GM19239 (cell line): ENCODE measurements at regions not wholly inside any gene's neighbourhood (a gene's known extent, or its start where the extent isn't known, plus 50 kb on each side); places are given as distances from the start of the nearest gene placed in this dataset.
"Not testable (repeated sequence)": the region's sequence is repeated elsewhere in the genome, so short reads cannot be mapped to it uniquely, and the experiment has no call there.

ENCODE experiments used
- DNase-seq: peaks from one replicate; pipeline ENCODE4 v3.0.0; 2011; ENCODE audit warnings: low spot score; ENCODE audit not compliant: insufficient read length
- FAIRE-seq: peaks from 2 replicates; lab custom pipeline; 2011; peaks lifted over from hg19 to GRCh38; lab: Jason Lieb, UNC

DNA sequence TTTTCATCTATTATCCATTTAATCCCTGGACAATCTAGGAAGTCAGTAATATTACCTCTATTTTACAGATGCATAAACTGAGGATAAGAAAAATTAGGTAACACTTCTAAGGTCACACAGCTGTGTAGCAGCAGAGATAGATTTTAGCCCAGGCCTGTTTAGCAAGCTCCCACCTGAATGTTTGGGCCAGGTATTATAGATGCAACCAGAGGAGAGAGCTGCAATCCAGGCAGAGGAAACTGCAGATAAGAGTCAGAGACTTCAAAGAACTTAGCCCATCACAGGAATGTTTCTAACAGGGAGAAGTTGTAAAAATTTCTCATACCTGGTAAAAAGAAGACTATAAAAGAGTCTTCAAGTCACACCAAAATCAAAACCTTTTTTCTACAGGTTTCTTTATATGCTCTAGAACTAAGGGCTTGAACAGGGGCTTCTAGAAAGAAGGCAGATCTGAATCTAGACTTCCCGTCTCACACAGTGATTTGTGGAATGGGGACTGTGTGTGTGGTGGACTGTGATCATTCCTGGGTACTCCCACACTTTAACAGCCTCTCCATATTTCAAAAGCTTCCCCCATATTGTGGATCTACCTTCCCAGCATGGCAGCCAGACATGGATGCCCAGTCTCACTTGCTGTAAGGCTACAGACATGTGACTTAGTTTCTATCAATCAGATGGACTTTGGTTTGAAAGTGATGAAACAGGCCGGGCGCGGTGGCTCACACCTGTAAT is 128.7 kb downstream of the TLR5 start:
- DNase-seq = no peak
- no peak for FAIRE-seq

DNA sequence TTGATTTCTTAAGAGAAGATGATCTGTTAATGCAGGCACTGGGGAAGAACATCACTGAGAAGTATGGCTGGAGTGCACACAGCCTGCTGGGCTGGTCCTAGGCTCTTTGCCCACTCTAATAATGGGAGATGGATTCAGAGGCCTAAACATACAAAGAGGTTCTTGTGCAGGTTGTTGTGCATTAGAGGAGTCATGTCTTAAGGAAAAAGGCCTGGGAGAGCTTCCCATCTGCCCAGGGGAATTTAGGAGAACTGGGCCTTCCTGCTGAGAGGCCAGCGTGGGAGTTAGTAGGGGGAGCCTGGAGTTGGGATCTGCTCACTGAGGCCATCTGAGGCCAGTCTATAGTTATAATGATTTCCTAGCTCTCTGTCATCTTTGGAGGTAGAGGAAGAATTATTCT is 126.7 kb downstream of the TLR5 start:
- DNase-seq = no peak
- FAIRE-seq = no peak

DNA sequence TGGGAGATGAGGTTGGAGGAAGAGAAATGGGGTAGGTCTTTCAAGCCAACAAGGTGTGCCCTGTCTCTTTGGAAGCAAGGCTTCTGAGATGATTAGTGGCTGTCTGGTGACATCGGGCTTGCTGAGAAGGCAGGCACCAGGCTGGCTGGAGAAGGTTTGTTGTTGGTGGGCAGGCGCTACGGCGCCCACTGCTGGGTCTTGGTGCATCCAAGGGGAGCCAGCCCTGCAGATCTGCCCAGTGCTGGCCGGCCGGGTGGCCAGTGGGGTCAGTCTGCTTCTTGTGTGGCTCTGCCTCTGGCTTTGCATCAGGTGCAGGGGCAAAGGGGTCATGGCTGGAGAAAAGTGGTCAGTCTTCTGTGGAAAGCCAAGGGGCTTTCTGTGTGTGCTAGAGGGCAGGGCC is 126.2 kb downstream of the TLR5 start:
- DNase-seq (no peak), FAIRE-seq (no peak)

DNA sequence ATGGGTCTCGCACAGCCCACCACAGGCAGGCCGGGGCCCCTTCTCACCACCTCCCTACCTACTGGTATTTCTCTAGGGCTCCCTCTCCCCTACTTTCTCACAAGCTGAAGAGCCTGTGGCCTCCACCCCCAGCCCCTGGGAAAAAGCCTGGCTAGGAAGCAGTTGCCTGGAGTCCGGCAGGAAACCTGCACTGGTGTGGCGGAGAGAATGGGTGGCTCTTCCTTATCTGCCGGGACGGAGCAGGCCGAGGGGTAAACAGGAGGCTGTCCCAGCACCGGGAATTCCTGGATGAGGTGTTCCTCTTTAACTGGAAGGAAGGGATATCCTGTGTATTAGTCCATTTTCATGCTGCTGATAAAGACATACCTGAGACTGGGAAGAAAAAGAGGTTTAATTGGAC is 125.8 kb downstream of the TLR5 start:
- DNase-seq (no peak), FAIRE-seq (no peak)

DNA sequence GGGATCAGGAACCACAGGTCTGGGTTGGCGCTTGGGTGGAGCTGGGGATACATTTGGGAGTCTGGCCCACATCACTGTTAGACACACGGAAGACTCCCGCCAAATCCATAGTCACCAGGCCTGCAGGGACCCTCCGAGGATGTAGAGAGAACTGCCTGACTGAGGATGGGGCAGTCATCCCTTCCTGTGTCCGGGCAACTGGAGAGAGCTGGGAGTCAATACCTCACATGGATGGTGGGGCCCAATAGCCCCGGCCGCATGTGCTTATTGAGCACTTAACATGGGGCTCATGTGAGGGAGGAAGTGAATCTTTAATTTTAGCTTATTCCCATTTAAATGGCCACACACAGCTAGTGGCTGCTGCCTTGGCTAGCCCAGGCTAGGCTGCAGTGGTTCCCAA is 124.5 kb downstream of the TLR5 start:
- no peak for DNase-seq
- FAIRE-seq = no peak

DNA sequence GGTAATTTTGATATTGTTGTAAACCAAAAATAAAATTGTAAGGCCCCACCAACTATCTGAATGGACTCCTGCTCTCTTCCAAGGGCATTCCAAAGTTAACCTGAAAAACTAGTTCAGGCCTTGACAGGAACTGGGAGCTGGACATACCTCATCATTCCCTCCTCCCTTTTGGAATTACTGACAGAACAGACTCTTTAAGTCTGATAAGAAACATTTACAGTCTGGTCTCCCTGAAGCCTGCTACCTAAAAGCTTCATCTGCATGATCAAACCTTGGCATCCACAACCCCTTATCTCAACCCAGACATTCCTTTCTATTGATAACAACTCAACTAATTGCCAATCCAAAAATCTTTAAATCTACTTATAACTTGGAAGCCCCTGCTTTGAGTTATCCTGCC is 123.8 kb downstream of the TLR5 start:
- FAIRE-seq (no peak), DNase-seq (no peak)

DNA sequence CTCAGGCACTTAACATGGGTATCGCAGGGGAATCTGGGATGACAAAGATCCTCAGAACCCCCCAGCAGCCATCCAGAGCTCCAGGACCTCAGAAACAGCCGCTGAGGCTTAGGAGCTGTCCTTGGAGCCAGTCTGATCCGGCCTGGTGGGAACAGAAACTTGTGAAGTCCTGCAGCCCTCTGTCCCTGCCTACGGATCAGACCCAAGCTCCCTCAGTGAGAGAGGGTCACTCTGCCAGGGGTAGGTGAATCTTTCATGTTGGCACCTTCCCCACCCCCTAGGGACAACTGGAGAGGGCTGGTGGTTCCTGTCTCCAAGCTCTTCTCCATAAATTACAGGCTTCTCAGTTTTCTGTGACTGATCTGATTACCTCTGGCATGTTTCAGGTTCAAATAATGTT is 122.3 kb downstream of the TLR5 start:
- DNase-seq (no peak), FAIRE-seq (no peak)

DNA sequence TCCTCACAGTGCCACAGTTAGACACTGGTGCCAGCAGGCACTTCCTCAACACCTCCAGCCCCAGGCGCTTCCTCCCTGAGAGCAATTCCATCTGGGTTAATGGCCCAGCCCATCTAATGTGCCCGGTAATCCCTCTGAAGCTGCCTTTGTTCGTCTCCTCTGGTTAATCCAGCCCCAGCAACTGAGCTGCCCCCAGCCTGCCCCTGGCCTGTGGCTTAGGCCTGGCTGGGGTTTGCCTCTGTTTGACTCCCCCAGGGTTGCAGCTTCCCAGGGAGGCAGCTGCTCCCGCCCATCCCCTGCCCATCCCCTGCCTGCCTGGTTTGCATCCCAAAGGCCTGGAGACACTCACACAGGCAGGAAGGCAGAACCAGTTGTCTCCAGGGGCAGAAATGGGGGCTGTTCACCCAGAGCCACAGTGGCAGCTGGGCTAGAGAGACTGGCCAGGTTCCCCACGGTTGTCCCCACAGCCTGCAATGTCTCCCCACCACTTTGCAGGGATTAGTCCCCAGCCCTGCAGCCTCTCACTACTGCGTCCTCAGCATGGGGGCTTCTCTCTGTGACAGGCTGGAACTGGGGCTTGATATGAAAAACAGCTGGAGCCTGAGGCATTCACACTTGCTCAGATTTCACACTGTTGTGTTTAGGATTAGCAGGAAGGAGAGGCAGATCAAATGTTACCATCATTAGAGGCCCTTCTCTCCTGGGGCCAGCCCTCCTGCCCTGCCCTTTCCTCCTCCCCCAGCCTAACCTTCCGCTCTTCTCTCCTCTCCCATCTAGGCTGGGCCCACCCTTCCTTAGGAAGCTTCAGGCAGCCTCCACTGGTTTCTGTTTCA is 120.2 kb downstream of the TLR5 start:
- no peak for DNase-seq
- FAIRE-seq = no peak

DNA sequence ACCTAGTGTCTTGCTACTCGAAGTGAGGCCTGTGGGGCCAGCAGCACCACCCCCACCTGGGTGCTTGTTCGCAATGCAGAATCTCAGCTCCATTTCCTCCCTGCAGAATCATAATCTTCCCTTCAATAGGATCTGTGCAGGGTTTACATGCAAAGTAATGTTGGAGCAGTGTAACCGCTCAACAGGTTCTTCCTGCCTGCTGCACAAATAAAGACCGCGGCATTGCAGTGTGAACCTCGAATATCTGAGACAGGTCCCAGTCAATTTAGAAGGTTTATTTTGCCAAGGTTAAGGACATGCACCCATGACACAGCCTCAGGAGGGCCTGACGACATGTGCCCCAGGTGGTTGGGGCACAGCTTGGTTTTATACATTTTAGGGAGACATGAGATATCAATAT is 119.2 kb downstream of the TLR5 start:
- DNase-seq (no peak), FAIRE-seq (no peak)

DNA sequence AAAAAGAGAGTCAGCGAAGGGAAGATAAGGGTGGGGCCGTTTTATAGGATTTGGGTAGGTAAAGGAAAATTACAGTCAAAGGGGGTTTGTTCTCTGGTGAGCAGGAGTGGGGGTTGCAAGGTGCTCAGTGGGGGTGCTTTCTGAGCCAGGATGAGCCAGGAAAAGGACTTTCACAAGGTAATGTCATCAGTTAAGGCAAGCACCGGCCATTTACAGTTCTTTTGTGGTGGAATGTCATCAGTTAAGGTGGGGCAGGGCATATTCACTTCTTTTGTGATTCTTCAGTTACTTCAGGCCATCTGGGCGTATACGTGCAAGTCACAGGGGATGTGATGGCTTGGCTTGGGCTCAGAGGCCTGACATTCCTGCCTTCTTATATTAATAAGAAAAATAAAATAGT is 118.6 kb downstream of the TLR5 start:
- not testable (repeated sequence) for FAIRE-seq, DNase-seq

DNA sequence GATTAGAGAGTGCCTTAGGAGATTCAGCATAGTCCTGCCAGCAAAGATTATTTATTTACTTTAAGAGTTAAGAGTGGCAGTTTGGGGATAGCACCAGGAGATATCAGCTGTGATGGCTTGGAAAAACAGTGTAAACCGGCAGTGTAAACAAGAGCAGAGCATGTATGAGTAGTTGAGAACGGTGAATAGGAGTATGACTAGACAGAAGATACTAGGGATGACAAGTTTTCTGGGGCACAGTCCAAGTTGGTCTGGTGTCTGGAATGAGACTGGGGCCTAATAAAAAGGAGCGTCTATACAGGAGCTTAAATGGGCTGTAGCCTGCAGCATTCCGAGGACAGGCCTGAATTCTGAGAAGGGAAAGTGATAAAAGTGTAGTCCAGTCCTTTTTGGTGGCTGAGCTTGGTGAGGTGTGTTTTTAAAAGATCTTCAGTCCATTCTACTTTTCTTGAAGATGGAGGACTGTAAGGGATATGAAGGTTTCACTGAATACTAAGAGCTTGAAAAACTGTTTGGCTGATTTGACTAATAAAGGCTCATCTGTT is 117.8 kb downstream of the TLR5 start:
- not testable (repeated sequence) for DNase-seq, FAIRE-seq

DNA sequence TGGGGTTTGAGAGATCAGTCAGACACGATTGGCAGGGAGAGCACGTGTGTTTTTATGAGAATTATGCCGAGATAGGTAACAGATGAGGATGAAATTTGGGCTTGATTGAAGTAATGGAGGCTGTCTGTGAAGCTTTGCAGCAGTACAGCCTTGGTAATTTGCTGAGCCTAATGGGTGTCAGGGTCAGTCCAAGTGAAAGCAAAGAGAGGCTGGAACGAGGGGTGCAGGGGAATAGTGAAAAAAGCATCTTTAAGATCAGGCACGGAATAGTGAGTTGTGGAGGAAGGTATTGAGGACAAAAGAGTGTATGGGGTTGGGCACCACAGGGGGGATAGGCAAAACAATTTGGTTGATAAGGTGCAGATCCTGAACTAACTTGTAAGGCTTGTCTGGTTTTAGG is 116.4 kb downstream of the TLR5 start:
- not testable (repeated sequence) for DNase-seq, FAIRE-seq

DNA sequence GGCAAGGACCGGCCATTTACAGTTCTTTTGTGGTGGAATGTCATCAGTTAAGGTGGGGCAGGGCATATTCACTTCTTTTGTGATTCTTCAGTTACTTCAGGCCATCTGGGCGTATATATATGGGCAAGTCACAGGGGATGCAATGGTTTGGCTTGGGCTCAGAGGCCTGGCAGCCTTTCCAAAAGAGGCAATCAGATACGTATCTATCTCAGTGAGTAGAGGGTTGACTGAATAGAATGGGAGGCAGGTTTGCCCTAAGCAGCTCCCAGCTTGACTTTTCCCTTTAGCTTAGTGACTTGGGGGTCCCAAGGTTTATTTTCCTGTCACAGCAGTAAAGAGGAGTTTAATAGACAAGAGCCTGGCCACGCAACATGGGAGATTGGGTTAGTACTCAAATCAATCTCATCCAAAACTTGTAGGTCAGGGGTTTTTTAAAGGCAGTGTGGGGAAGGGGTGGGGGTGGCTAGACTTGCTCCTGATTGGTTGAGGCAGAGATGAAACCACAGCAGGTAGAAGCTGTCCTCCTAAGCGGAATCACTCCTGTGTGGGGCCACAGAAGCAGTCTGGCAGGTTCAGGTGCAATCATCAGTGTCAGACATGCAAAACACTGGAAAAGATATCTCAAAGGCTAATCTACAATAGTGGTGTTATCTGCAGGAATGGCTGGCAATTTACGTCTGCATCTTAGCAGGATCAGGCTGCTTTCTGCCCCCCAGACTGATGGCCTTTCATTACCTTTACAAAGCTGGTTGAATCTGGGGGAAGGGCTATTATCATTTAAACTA is 112.9 kb downstream of the TLR5 start:
- FAIRE-seq = no peak
- DNase-seq = no peak

DNA sequence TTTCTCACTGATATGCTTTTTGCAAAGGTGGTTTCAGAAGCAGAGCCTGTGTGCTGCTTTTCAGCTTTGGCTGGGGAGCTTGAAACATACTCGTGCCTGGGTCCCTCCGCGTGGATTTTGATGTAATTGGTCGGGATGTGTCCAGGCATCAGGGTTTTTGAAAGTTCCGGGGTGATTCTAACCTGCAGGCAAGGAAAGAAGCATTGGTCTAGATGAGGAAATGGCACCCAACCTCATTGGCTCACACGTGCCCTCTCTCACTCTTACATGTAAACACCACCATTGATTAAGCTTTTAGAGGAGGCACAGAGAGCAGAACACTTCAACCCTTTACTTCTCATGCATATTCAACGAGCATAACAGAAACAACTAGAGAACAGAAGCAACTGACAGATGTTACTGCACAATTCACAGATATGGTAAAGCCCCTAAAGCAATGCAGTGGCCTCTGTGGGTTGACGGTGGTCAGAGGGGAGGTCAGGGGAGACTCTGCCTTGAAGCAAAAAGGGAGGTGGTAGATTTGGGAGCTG is 112.1 kb downstream of the TLR5 start:
- FAIRE-seq = no peak
- DNase-seq = no peak

DNA sequence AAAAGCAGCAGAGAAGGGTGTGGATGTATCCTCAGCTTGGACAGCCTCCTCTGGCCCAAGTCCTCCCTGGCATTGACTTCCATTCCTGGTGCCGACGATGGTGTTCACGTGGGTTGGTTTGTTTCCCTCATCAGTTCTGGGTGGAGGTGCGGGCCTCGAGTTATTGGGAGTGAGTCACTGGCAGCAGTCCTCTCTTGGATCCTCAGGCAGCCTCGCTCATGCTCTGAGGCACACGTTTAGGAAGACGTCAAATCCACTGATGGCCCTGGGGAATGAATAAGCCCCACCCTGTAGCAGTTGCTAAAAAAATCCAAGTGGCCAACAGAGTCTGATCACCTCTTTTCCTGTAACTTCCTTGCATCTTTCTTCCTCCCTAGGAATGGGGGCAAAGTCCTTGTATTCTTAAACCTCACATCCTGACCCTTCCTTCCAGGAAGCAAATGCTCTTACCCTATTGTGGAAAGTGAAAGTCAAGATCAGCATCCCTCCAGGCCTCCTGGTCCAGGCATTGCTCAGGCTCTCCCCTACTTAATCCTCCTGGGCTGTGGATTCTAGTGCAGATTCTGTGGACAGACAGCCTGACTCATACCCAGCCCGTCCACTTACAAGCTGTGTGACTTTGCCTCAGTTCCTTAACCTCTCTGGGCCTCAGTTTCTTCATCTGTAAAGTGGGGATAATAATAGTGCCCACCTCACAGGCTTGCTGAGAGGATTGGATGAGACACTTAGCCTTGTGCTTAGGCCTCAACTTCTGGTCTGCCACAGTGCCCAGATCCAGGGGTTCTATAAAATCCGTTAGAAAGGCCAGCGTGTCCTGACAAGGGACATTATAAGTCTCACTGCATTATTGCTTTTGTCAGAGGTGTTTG is 111.1 kb downstream of the TLR5 start:
- DNase-seq = no peak
- no peak for FAIRE-seq

DNA sequence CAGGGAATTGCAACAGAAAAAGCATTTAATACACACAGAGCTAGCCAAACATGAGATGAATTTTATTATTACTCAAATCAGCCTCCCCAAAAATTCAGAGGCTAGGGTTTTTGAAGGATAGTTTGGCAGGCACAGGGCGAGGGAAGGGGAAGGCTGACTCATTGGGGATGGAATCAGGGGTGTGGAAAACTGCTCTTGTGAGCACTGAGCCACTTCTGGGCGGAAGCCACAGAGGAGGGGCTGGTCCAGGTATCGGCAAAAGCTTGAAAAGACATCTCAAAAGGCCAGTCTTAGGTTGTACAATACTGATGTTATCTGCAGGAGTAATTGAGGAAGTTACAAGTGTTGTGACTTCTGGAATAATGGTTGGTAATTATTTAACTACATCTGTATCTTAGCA is 109.4 kb downstream of the TLR5 start:
- no peak for FAIRE-seq
- no peak for DNase-seq

DNA sequence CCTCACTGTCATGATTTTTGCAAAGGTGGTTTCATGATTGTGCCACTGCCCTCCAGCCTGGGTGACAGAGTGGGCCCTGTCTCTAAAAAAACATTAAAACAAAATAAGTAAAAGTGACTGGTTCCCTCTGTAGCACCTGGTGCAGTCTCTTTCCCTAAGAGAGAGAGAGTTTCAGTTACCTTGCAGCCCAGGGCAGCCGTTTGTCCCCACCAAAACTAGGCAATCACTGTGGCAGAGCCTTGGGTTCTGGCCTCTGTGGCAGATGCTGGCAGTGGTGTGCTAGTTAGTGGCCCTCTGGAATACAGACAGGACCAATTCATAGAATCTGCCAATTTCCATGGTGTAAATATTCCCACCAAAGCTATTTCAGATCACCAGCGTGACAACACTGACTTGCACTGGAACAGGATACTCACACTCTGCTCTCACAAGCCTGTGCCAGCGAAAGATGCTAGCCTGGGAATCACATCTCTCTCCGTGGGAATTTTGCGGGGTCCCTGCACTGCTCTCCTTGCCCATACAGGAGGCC is 108.7 kb downstream of the TLR5 start:
- FAIRE-seq (no peak), DNase-seq (no peak)

DNA sequence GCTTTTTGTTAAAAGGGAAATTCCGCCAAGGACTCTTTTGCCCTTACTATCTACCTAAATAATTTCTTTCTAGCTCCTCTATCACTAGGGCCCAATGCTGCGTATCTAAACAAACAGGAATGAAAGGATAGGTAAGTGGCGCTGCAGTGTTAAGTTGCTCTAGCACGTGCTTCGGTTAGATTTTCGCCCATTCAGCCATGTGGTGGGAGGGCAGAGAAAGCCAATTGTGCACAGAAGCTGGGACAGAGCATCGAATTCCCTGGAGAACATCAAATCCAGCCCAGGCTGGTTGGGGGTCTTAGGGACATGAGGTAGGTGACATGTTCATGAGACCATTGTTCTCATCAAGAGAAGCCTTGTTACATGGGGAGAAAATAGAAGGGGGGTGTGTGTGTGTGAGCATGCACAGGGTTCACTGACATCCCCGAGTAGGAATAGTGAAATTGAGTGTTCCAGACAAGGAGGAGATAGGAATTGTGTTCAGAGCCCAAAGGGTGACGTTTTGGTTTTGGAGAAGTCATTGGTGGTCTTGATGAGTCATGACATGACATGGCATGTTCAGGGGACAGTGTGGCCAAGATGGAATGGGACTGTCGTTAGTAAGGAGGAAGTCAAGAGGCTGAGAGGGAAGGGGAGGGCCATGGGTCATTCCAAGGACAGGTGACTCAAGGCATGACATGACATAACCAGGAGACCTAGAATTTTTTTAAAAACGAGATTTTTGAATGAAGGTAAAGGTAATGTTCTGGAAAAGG is 107.1 kb downstream of the TLR5 start:
- DNase-seq (no peak), FAIRE-seq (no peak)

DNA sequence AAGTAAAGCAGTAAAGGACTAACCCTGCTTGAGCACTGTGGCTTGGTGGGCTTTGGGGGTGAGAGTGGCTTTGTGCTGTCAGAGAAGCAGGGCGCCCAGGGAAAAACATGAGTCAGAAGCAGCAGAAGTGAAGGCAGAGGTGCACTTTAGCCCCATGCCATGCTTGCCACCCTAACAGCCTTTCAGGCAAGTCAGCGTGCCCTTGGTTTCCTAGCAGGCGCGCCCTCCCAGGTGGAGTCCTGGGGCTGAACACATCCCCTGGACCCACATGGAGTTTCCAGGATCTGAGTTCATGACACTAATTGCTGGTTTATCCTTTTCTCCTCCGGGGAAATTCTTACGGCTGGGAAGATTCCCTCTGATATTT is 106.6 kb downstream of the TLR5 start:
- DNase-seq (no peak), FAIRE-seq (no peak)
